Osteocyte (in vitro differentiated cells): ENCODE measurements at regions not wholly inside any gene's neighbourhood (a gene's known extent, or its start where the extent isn't known, plus 50 kb on each side); places are given as distances from the start of the nearest gene placed in this dataset.

Experiments used
- DNase-seq: peaks from one replicate; pipeline ENCODE4 v3.0.0; 2021; ENCODE audit warnings: mixed read lengths; ENCODE audit not compliant: unreplicated experiment; ENCODE audit errors: extremely low spot score
- H3K27ac Mint-ChIP-seq: one replicate; pipeline ENCODE4 v1.8.0; 2021; ENCODE audit warnings: mild to moderate bottlenecking, mixed read lengths; ENCODE audit not compliant: unreplicated experiment
- H3K27me3 Mint-ChIP-seq: one replicate; pipeline ENCODE4 v1.8.0; 2021; ENCODE audit warnings: mixed read lengths; ENCODE audit not compliant: unreplicated experiment
- H3K36me3 Mint-ChIP-seq: one replicate; pipeline ENCODE4 v1.8.0; 2021; ENCODE audit warnings: mixed read lengths; ENCODE audit not compliant: unreplicated experiment
- H3K4me1 Mint-ChIP-seq: one replicate; pipeline ENCODE4 v1.8.0; 2021; ENCODE audit warnings: mixed read lengths; ENCODE audit not compliant: unreplicated experiment
- H3K4me3 Mint-ChIP-seq: one replicate; pipeline ENCODE4 v1.8.0; 2021; ENCODE audit warnings: mild to moderate bottlenecking, moderate library complexity, mixed read lengths; ENCODE audit not compliant: unreplicated experiment
- H3K9me3 Mint-ChIP-seq: one replicate; pipeline ENCODE4 v1.8.0; 2021; ENCODE audit warnings: mixed read lengths; ENCODE audit not compliant: unreplicated experiment
- CTCF ChIP-seq: fragments of 200-600 bp; sonication (generic); IDR thresholded peaks from 2 replicates; pipeline ENCODE4 v1.5.0; 2021; ENCODE audit warnings: antibody characterized with exemption, mild to moderate bottlenecking, moderate library complexity

- H3K27ac Mint-ChIP-seq = no peak overlapping the region
- DNase-seq = no peak
- H3K4me3 Mint-ChIP-seq = no peak overlapping the region
- no peaks in the 10 kb centered on the region for H3K9me3 Mint-ChIP-seq
- peaks cover 31% of the 10 kb centered on the region for H3K4me1 Mint-ChIP-seq
- H3K27me3 Mint-ChIP-seq = no peaks in the 10 kb centered on the region
- TF ChIP-seq CTCF = no peak
- H3K36me3 Mint-ChIP-seq = no peaks in the 10 kb centered on the region
Measured at GRCh38 chr18:55783921-55784320, 195.9 kb upstream of the TCF4 start.

- Mint-ChIP-seq H3K9me3 (no peaks in the 10 kb centered on the region), H3K4me3 (no peak overlapping the region), H3K4me1 (peaks cover 28% of the 10 kb centered on the region), H3K36me3 (no peaks in the 10 kb centered on the region), H3K27ac (no peak overlapping the region), H3K27me3 (no peaks in the 10 kb centered on the region)
- TF ChIP-seq CTCF = peak; percentile 80
- no peak for DNase-seq
Measured at GRCh38 chr18:55781481-55781957, 193.5 kb upstream of the TCF4 start.

GRCh38 chr18:55780586-55781071, 192.6 kb upstream of the TCF4 start:
- H3K27ac Mint-ChIP-seq = no peak overlapping the region
- no peaks in the 10 kb centered on the region for H3K9me3 Mint-ChIP-seq
- no peaks in the 10 kb centered on the region for H3K36me3 Mint-ChIP-seq
- TF ChIP-seq CTCF = no peak
- H3K27me3 Mint-ChIP-seq = no peaks in the 10 kb centered on the region
- DNase-seq = no peak
- peaks cover 28% of the 10 kb centered on the region for H3K4me1 Mint-ChIP-seq
- peak overlapping the region; percentile 71 for H3K4me3 Mint-ChIP-seq

GRCh38 chr18:55779691-55780585, 191.9 kb upstream of the TCF4 start:
- peak; percentile 47 for TF ChIP-seq CTCF
- no peak for DNase-seq
- Mint-ChIP-seq H3K4me1 (peaks cover 28% of the 10 kb centered on the region), H3K9me3 (no peaks in the 10 kb centered on the region), H3K4me3 (peak overlapping the region; percentile 81), H3K27me3 (no peaks in the 10 kb centered on the region), H3K27ac (peak overlapping the region; percentile 56), H3K36me3 (no peaks in the 10 kb centered on the region)
